Caki2 (cell line): ENCODE measurements at regions not wholly inside any gene's neighbourhood (a gene's known extent, or its start where the extent isn't known, plus 50 kb on each side); places are given as distances from the start of the nearest gene placed in this dataset.

Source experiments
- DNase-seq: peaks from one replicate; pipeline ENCODE4 v3.0.0-alpha.2; 2015; ENCODE audit warnings: low read depth
- in situ Hi-C: cut with HindIII; loops from 2 replicates; pipeline ENCODE4 v1.10.0; 2016; ENCODE audit warnings: low sequenced_read_pairs, low pct_unique_long_range_greater_than_20kb, mixed read lengths

- no peak for DNase-seq
- in situ Hi-C loops: no loop called here
Measured at GRCh38 chrY:19410980-19411766, 333.4 kb downstream of the KDM5D start.

- in situ Hi-C loops: no loop called here
Measured at GRCh38 chrY:19406246-19406645, 338.3 kb downstream of the KDM5D start.

GRCh38 chrY:19405598-19405997, 338.9 kb downstream of the KDM5D start:
- in situ Hi-C loops: no loop called here
- DNase-seq: no peak

More at GRCh38 chrY:19406246-19406645, 338.3 kb downstream of the KDM5D start:
- no peak for DNase-seq

GRCh38 chrY:19392876-19393275, 351.6 kb downstream of the KDM5D start:
- in situ Hi-C loops: no loop called here
- no peak for DNase-seq

- no peak for DNase-seq
- in situ Hi-C loops: no loop called here
Measured at GRCh38 chrY:19391922-19392321, 352.6 kb downstream of the KDM5D start.

- in situ Hi-C loops: no loop called here
Measured at GRCh38 chrY:19365321-19365720, 379.2 kb downstream of the KDM5D start.

GRCh38 chrY:19357249-19357648, 387.3 kb downstream of the KDM5D start:
- no peak for DNase-seq
- in situ Hi-C loops: no loop called here

More at GRCh38 chrY:19365321-19365720, 379.2 kb downstream of the KDM5D start:
- DNase-seq: no peak

- no peak for DNase-seq
Measured at GRCh38 chrY:19356735-19357134, 387.8 kb downstream of the KDM5D start.

GRCh38 chrY:19354857-19355173, 389.7 kb downstream of the KDM5D start:
- no peak for DNase-seq
- in situ Hi-C loops: no loop called here

More at GRCh38 chrY:19356735-19357134, 387.8 kb downstream of the KDM5D start:
- in situ Hi-C loops: no loop called here

GRCh38 chrY:19354061-19354856, 390.3 kb downstream of the KDM5D start:
- in situ Hi-C loops: no loop called here
- DNase-seq: peak; percentile 78

- in situ Hi-C loops: no loop called here
- no peak for DNase-seq
Measured at GRCh38 chrY:19351616-19352015, 392.9 kb downstream of the KDM5D start.

GRCh38 chrY:19321701-19322100, 422.8 kb downstream of the KDM5D start:
- DNase-seq: no peak
- in situ Hi-C loops: no loop called here

GRCh38 chrY:19319135-19319534, 425.4 kb downstream of the KDM5D start:
- in situ Hi-C loops: no loop called here
- no peak for DNase-seq

GRCh38 chrY:19317271-19317987, 427.1 kb downstream of the KDM5D start:
- DNase-seq: no peak
- in situ Hi-C loops: no loop called here

- no peak for DNase-seq
- in situ Hi-C loops: no loop called here
Measured at GRCh38 chrY:19307627-19308026, 436.9 kb downstream of the KDM5D start.

GRCh38 chrY:19303136-19303535, 441.4 kb downstream of the KDM5D start:
- in situ Hi-C loops: no loop called here
- no peak for DNase-seq

GRCh38 chrY:19290925-19291324, 453.6 kb downstream of the KDM5D start:
- DNase-seq: no peak
- in situ Hi-C loops: no loop called here

- no peak for DNase-seq
- in situ Hi-C loops: no loop called here
Measured at GRCh38 chrY:19274076-19274475, 470.4 kb downstream of the KDM5D start.

GRCh38 chrY:19268331-19268730, 476.2 kb downstream of the KDM5D start:
- peak; percentile 33 for DNase-seq
- in situ Hi-C loops: no loop called here
